ENCODE measurements at regions not wholly inside any gene's neighbourhood (a gene's known extent, or its start where the extent isn't known, plus 50 kb on each side); places are given as distances from the start of the nearest gene placed in this dataset.
A peak's percentile ranks its signal among the peaks of the same experiment; 100 is the strongest.

DNA sequence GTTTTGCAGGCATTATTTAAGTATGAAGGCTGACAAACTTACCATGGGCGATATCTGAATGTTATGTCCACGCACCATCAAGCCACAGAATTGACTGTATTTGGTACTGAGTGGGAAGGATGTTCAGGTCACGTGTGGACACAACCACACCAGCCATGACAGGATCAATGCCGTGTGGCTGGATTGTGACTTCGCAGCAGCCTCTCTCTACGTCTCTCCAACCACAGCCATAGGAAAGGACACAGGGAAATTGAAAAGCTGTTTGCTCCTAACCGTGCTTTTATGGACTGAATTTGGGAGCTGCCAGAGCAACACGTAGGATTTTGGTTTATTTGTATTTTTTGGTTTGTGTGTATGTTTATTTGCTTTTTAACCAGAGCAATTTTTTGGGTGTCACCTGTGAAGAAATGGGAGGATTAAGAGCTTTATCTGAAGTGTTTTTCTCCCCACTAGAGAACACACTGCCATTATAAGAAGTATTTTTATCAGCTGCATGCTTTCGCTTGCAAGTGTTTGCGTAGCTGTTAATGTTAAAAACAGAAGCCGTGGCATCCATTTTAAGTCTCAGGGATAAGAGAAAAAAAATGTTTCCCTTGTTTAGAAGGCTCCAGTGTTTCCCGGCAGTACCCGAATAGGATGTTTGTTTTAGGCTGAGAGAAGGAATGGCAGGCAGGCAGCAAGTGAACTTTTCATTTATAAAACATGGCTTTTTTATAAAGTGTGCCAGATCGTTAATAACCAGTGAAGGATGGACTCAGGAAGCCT lies 401.1 kb upstream of the NFE2L3 start:
- H3K4me3 ChIP-seq (ENCODE audit: low read length) = no peak overlapping the region
- TF ChIP-seq CTCF (IDR thresholded peaks at IDR 0.05; ENCODE audit: insufficient read depth, low read depth, low read length, missing control alignments) = no peak
- DNase-seq (ENCODE audit: low read depth) = no peak

- no peak overlapping the region for H3K4me3 ChIP-seq (ENCODE audit: low read length)
- no peak for TF ChIP-seq CTCF (IDR thresholded peaks at IDR 0.05; ENCODE audit: insufficient read depth, low read depth, low read length, missing control alignments)
- DNase-seq (ENCODE audit: low read depth) = no peak
Measured at GRCh38 chr7:25752154-25752553, 399.8 kb upstream of the NFE2L3 start.

DNA sequence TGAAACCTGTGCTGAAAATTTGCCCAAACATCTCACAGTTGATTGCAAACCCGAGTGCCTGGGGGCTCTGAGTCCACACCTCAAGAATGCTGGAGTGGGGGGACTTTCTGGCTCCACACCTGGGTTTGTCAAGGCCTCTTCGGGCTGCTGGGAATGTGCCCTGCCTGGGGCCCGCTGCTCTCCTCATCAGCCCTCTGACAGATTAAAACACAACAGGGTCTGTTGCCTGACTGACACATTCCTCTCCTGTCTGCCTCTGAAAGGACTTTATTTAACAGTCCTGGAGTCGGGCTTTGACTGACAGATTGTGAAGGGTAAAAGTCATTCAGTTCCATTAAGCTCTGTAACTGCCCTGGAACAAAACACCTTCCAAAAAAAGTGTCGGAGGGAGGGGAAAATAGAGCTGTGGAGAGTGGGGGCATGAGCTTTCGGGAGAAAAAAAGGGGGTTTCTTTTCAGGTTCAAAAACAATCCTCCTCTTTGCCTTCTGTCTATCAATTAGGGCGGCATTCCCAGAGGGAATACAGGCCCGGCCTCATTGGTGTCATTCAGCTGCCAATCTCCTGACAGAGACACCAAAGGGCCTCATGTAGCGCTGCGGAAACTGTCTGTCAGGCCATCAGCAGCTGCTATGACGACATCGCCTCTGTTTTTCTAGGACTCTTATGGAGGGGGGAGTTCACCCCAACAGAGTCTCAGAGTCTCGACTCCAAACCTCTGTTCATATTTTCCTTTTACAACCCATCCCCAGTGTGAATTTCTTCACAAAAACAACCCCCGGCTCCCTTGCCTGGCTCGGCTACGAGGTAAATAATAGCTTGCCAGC lies 398.8 kb upstream of the NFE2L3 start:
- H3K4me3 ChIP-seq (ENCODE audit: low read length) = no peak overlapping the region
- DNase-seq (ENCODE audit: low read depth) = peak; percentile 83
- TF ChIP-seq CTCF (IDR thresholded peaks at IDR 0.05; ENCODE audit: insufficient read depth, low read depth, low read length, missing control alignments) = no peak

GRCh38 chr7:25753837-25754236 lies 398.2 kb upstream of the NFE2L3 start:
- no peak overlapping the region for H3K4me3 ChIP-seq (ENCODE audit: low read length)
- no peak for TF ChIP-seq CTCF (IDR thresholded peaks at IDR 0.05; ENCODE audit: insufficient read depth, low read depth, low read length, missing control alignments)
- DNase-seq (ENCODE audit: low read depth) = no peak

GRCh38 chr7:25754333-25754732 lies 397.7 kb upstream of the NFE2L3 start:
- H3K4me3 ChIP-seq (ENCODE audit: low read length) = no peak overlapping the region
- TF ChIP-seq CTCF (IDR thresholded peaks at IDR 0.05; ENCODE audit: insufficient read depth, low read depth, low read length, missing control alignments) = no peak
- DNase-seq (ENCODE audit: low read depth) = no peak

- no peak for TF ChIP-seq CTCF (IDR thresholded peaks at IDR 0.05; ENCODE audit: insufficient read depth, low read depth, low read length, missing control alignments)
- no peak for DNase-seq (ENCODE audit: low read depth)
Measured at GRCh38 chr7:25754751-25755150, 397.2 kb upstream of the NFE2L3 start.

More at GRCh38 chr7:25754751-25755150, 397.2 kb upstream of the NFE2L3 start:
- no peak overlapping the region for H3K4me3 ChIP-seq (ENCODE audit: low read length)
